ENCODE measurements at regions not wholly inside any gene's neighbourhood (a gene's known extent, or its start where the extent isn't known, plus 50 kb on each side); places are given as distances from the start of the nearest gene placed in this dataset.

- TF ChIP-seq POLR2A (IDR thresholded peaks at IDR 0.05; ENCODE audit: low read depth, low read length): no peak
- no peak for TF ChIP-seq POLR2AphosphoS5 (IDR thresholded peaks at IDR 0.05; ENCODE audit: low read depth, low read length)
These were observed 247.3 kb downstream of the PLPP3 start for GRCh38 chr1:56331892-56332567.
